KBM-7 (cell line): ENCODE measurements at regions not wholly inside any gene's neighbourhood (a gene's known extent, or its start where the extent isn't known, plus 50 kb on each side); places are given as distances from the start of the nearest gene placed in this dataset.

Source experiments
- DNase-seq: peaks from one replicate; pipeline ENCODE4 v3.0.0-alpha.2; 2015
- in situ Hi-C: fragments of 300-500 bp; cut with MboI; formaldehyde crosslinking; loops from 2 replicates; pipeline ENCODE4 v1.14.3; 2020; ENCODE audit warnings: low sequenced_read_pairs, low pct_unique_long_range_greater_than_20kb, mixed read lengths

DNA sequence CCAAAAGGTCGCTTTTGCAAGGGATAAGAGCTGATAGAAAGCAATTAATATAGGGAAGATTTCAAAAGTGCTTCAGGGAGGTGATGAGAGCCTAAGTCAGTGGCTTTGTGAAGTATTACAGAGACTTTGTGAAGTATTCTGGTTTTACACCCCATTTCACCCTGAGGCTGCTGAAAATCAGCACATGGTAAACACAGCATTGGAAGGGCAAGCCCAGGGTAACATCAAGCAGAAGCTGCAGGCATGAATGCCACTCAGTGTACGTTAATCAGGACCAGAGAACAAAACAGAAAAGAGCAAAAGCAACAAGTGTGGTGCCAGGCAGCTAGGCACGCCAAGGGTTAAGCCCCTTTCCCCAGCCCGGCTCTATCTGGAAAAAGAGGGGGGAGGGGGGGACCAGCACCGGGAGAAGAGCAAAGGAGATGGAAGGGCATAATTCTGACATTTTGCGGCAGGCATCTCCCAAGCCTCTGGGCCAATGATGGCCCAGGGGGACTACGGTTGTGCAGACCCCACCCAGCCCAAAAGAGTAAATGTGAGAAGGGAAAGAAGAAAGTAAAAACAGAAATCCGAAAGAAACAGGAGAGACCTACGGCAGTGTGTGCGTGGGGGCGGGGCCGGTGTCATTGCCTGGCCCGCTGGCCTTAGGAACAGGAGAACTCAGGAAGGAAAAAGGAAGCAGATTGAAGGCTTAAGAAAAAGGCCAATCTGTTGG, 58.9 kb downstream of the DHRS2 start:
- DNase-seq: peak; percentile 58
- in situ Hi-C loops: no loop called here

DNA sequence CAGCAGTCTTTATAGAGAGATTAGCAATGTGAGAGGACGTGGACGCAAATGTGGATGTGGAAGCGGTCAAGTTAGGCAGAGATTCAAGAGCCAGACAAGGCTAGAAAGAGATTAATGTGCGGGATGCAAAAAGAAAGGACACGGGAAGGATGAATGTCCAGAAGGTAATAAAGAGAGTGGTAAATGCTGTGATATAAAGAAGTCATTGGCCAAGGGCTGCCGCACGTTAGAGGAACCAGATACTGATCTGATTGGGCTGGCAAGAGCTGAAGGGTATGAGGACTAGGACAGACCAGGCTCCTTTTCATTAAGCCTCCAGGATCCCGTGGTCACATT, 59.5 kb downstream of the DHRS2 start:
- DNase-seq: no peak
- in situ Hi-C loops: no loop called here

DNA sequence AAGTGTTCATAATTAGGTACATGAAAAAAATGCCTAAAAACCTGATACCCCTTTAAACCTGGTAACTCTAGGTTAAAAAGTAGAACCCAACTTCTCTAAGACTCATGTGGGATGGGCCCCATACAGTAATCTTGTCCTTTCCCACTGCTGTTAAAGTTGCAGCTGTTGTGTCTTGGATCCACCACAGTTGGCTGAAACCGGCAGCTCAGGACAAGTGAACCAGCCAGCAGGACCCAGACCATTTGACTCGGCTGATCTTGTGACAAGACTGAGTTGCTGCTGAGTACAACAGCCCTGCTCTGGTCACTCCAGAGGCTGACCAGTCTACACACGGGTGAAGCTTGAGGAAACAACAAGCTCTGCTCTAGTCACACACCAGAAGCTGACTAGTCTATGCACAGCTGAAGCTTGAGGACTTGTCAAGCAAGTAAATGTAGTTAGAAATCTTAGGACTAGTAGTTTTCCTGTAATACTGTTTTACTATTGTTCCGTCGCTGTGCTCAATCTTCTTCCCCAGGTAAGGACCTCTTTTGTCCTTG, 60.6 kb downstream of the DHRS2 start:
- in situ Hi-C loops: no loop called here
- no peak for DNase-seq

- DNase-seq: peak; percentile 27
- in situ Hi-C loops: no loop called here
Observed at GRCh38 chr14:23697680-23698079, 61.5 kb downstream of the DHRS2 start.

GRCh38 chr14:23702656-23703426, 66.7 kb downstream of the DHRS2 start:
- no peak for DNase-seq
- in situ Hi-C loops: no loop called here

GRCh38 chr14:23704890-23705289, 68.7 kb downstream of the DHRS2 start:
- DNase-seq: peak; percentile 33
- in situ Hi-C loops: no loop called here

GRCh38 chr14:23707415-23707814, 71.3 kb downstream of the DHRS2 start:
- no peak for DNase-seq
- in situ Hi-C loops: no loop called here

GRCh38 chr14:23708343-23708742, 72.2 kb downstream of the DHRS2 start:
- DNase-seq: no peak
- in situ Hi-C loops: no loop called here

- no peak for DNase-seq
- in situ Hi-C loops: no loop called here
Observed at GRCh38 chr14:23709923-23710322, 73.8 kb downstream of the DHRS2 start.

DNA sequence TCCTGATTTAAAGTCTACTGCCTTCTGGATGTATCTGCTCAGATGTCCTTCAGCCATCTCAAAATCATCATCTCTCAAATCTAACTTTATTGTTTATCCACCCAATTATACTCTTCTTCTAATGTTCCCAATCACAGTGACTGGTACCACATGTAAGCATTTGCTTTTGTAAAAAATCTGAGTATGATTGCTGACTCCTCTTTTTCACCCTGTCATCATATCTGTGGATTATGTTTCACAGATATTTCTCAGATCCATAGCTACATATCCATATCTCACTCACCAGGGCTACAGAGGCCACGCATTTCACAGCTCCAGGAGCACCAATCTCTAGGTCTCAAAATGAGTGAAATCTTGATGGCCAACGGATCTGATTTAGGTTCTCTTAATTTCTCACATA, 76.1 kb downstream of the DHRS2 start:
- in situ Hi-C loops: no loop called here
- no peak for DNase-seq

DNA sequence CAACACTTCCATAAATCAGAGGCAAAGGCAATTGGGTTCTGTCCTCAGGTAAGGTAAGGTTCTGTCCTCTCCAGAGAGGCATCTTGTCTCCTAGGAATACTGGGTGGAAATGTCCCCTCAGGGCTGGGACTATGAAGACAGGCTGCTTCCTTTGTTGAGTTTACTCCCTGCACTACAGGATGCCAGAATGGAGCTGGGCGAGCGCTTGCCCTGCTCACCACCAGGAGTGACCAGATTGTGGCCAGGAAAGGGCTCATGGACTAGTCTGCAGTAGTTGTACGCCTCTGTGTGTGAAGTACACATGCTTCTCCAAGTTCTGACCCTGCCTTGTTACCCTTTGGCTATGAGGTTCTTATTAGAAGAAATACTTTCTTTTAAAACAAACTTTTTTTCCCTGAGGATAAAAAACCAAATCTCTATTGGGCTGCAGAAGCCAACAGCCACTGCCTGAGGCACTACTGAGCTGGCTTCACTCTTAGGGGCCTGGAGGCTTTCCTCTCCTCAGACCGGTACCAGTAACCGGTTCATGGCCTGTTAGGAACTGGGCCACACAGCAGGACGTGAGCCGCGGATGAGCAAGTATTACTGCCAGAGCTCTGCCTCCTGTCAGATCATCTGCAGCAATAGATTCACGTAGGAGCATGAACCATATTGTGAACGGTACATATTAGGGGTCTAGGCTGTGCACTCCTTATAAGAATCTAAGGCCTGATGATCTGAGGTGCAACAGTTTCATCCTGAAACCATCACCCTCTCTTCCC, 83.2 kb downstream of the DHRS2 start:
- in situ Hi-C loops: no loop called here
- DNase-seq: no peak

GRCh38 chr14:23722675-23723074, 86.5 kb downstream of the DHRS2 start:
- in situ Hi-C loops: no loop called here
- no peak for DNase-seq

GRCh38 chr14:23723911-23724310, 87.7 kb downstream of the DHRS2 start:
- in situ Hi-C loops: no loop called here
- DNase-seq: no peak

DNA sequence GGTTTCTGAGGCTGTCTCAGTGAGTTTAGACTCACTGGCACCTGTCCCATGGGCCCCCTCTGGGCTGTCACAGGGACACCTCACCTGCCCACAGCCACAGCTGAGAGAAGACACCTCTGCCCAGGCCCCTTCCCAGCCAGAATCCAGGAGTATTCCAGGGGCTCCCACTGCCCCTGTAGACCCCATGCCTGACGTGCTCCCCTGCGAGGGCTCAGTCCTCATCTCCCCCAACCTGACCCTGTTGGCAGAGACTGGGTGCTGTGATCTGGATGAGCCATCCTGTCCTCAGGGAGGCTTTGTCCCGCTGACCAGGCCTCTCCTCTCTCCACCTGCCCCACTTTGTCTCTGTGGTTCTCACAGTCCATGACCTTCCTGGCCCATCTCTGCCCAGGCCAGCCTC, 89.4 kb downstream of the DHRS2 start:
- in situ Hi-C loops: no loop called here
- DNase-seq: no peak

DNA sequence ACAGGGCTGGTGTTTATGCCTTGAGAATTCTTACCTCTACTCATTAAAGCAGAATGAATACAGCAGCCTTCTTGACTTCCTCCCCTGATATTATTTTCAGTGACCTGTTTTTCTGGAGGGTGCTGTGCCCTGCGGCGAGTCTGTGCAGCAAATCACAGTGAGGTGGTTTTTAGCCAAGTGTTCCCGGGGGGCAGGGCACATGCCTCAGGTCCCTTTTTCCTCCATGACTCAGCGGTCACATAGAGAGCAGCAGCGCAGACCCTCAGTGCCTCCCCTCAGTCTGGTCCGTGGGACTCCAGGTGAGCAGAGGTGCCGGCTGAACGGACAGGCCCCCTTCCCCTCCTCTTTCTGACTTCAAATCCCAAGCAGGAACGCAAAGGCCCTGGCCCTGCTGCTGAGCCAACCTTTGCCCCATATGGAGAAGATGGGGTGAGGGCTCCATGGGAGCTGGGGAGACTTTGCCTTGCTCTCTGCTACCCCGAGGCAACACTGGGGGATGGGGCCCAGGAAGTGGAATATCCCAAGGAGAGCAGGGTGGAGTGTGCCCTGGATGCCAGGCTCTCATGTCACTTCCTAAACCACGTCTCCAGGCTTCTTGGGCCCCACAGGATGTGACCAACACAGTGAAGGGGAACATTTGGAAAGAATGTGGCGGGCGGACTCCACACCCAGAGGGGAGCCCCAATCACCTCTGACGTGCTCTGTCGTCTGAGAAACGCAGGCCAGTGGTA, 90.0 kb downstream of the DHRS2 start:
- in situ Hi-C loops: no loop called here
- no peak for DNase-seq

- in situ Hi-C loops: no loop called here
Observed at GRCh38 chr14:23727566-23728335, 91.6 kb downstream of the DHRS2 start.

DNA sequence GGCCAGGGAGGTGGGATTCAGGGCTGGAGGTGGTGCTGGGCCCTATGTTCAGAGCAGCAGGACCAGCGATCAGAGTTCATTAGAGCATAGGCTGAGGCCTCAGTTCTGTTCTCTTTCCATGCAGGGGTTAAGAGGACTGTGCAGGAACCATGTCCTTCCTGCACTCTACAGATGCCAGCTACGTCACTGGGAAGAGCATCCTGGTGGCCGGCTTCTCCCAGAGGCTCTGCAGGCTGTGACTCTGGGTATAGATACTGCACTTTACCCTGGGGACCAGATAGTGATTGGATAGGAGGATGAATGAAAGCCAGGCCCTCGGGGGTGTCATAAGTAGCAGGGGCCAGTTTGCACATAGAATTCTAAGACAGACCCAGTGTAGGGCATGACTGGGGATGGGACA, 92.6 kb downstream of the DHRS2 start:
- DNase-seq: no peak
- in situ Hi-C loops: no loop called here

More at GRCh38 chr14:23727566-23728335, 91.6 kb downstream of the DHRS2 start:
- peak; percentile 67 for DNase-seq

DNA sequence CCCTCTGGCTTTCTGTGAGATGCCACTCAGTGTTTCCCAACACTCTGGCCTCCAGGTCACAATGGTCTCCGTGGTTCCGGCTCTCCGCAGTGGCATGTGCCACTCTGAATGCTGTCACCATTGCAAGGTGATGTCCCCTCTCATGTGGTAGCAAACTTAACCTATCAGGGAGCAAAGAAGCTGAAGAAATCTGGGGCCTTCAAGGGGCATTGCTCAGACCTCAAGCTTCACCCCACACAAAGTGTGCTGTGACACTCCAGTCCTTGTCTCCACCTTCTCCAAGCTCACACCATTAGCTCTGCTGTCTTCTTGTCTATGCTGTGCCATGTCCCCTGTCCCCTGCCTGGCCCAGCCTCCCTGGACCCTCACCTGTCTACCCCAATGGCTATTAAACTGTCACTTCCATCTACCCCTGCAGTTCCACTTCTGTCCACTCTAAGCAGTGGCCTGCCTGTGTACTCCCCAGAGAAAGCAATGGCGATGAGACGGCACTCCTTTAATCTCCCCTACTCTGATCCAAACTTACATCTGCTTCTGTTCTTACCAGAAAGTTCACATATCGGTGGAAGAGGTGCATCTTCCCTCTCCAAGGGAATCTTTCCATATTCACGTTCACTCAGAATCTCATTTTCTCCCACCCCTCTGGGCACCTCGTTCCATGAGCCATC, 93.7 kb downstream of the DHRS2 start:
- no peak for DNase-seq
- in situ Hi-C loops: no loop called here
